Neural crest cell (in vitro differentiated cells): ENCODE measurements at regions not wholly inside any gene's neighbourhood (a gene's known extent, or its start where the extent isn't known, plus 50 kb on each side); places are given as distances from the start of the nearest gene placed in this dataset.
A peak's percentile ranks its signal among the peaks of the same experiment; 100 is the strongest.

Experiments used
- DNase-seq: peaks from one replicate; pipeline ENCODE4 v3.0.0; 2021; ENCODE audit warnings: low read depth, mixed read lengths, low spot score
- H3K27ac Mint-ChIP-seq: one replicate; pipeline ENCODE4 v1.8.0; 2021; ENCODE audit warnings: mild to moderate bottlenecking, mixed read lengths; ENCODE audit not compliant: unreplicated experiment
- H3K27me3 Mint-ChIP-seq: 2 replicates; pipeline ENCODE4 v1.8.0; 2021; ENCODE audit warnings: low read depth, mild to moderate bottlenecking, mixed read lengths
- H3K36me3 Mint-ChIP-seq: 2 replicates; pipeline ENCODE4 v1.8.0; 2021; ENCODE audit warnings: low read depth, mild to moderate bottlenecking, mixed read lengths
- H3K4me1 Mint-ChIP-seq: 2 replicates; pipeline ENCODE4 v1.8.0; 2021; ENCODE audit warnings: mixed read lengths
- H3K4me3 Mint-ChIP-seq: one replicate; pipeline ENCODE4 v1.8.0; 2021; ENCODE audit warnings: mild to moderate bottlenecking, mixed read lengths
- H3K9me3 Mint-ChIP-seq: 2 replicates; pipeline ENCODE4 v1.8.0; 2021; ENCODE audit warnings: mixed read lengths
- TF ChIP-seq, protein P1 (sequence below): fragments of 200-600 bp; sonication (generic); conservative IDR thresholded peaks from 2 replicates; pipeline ENCODE4 v1.5.0; 2021; ENCODE audit warnings: antibody characterized with exemption, mild to moderate bottlenecking

DNA sequence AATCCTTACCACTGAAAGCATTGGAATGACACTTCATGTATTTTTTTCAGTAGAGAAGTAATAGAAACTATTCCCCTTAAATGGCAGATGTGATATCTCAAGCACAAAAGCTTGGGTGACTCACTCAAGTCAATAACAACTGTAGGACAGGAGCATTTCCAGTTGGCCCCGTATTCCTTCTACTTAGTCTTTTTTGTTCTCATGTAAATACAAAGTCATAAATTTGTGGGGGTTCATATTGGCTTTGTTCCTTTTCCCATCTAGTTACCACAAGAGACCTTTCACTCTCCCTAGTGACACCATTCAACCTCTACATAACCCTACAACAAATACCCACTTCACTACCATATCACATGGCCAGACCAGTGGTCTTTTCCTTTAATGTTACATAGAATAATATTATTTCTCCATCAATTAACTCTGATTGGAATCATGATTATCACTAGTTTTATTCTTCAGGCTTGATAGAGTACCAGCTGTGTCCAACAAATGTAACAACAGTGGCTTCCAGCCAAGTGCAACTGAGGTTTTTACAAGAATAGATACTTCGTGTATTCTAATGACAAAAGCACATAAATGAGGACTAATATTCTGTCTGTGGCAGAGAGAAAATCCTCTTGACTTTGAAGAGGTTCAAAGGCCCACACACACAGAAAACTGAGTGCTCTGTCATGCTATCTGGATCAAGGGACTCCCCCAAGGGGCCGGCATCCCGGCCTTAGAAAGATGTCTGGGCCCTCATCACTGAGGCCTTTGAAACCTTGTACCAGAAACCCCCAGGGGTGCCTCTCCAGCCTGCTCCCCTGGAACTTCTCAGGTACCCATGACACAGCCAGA, 94.0 kb upstream of the THBS1 start:
- peaks cover 9% of the 10 kb centered on the region for H3K9me3 Mint-ChIP-seq
- no peak for DNase-seq
- no peak overlapping the region for H3K4me3 Mint-ChIP-seq
- H3K36me3 Mint-ChIP-seq = peaks cover 4% of the 10 kb centered on the region
- TF ChIP-seq, protein P1, sequence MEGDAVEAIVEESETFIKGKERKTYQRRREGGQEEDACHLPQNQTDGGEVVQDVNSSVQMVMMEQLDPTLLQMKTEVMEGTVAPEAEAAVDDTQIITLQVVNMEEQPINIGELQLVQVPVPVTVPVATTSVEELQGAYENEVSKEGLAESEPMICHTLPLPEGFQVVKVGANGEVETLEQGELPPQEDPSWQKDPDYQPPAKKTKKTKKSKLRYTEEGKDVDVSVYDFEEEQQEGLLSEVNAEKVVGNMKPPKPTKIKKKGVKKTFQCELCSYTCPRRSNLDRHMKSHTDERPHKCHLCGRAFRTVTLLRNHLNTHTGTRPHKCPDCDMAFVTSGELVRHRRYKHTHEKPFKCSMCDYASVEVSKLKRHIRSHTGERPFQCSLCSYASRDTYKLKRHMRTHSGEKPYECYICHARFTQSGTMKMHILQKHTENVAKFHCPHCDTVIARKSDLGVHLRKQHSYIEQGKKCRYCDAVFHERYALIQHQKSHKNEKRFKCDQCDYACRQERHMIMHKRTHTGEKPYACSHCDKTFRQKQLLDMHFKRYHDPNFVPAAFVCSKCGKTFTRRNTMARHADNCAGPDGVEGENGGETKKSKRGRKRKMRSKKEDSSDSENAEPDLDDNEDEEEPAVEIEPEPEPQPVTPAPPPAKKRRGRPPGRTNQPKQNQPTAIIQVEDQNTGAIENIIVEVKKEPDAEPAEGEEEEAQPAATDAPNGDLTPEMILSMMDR = no peak
- peaks cover 13% of the 10 kb centered on the region for H3K4me1 Mint-ChIP-seq
- H3K27me3 Mint-ChIP-seq = no peaks in the 10 kb centered on the region
- no peak overlapping the region for H3K27ac Mint-ChIP-seq

DNA sequence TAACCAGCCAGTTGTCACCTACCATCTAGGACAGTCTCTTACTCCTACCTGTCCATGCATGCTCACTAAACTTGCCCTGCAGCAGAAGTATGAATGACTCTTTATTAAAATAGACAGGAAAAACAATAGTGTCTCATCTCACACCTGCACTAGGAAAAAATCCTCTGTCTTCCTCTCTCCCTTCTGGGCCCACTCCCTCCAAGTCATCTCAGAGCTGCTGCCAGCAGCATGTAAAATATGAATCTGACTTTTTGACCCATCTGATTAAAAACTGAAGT, 93.5 kb upstream of the THBS1 start:
- Mint-ChIP-seq H3K27me3 (no peaks in the 10 kb centered on the region), H3K4me3 (no peak overlapping the region), H3K27ac (no peak overlapping the region), H3K36me3 (peaks cover 4% of the 10 kb centered on the region), H3K4me1 (peaks cover 13% of the 10 kb centered on the region), H3K9me3 (peaks cover 9% of the 10 kb centered on the region)
- no peak for DNase-seq
- TF ChIP-seq, protein P1 = no peak

DNA sequence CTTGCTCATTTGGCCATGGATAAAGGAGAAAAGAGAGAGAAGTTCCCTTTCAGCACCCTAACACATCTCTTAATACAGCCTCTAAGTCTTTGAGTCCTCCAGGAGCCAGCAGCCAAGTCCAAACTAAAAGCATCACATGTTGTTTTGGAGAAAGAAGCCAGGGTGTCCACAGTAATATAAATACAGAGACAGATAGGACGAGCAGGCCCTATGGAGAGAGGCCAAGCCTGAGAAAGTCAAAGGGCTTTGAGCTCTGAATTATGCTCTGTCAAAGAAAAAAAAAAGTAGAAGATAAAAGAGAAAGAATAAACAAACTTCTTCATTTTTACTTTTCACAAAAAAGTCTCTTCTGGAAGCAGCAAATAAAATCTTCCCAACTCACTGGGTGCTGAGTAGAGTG, 92.4 kb upstream of the THBS1 start:
- Mint-ChIP-seq H3K9me3 (peaks cover 9% of the 10 kb centered on the region), H3K36me3 (peaks cover 4% of the 10 kb centered on the region), H3K4me1 (peaks cover 13% of the 10 kb centered on the region), H3K4me3 (no peak overlapping the region), H3K27ac (peak overlapping the region; percentile 31), H3K27me3 (no peaks in the 10 kb centered on the region)
- TF ChIP-seq, protein P1 = no peak
- no peak for DNase-seq

DNA sequence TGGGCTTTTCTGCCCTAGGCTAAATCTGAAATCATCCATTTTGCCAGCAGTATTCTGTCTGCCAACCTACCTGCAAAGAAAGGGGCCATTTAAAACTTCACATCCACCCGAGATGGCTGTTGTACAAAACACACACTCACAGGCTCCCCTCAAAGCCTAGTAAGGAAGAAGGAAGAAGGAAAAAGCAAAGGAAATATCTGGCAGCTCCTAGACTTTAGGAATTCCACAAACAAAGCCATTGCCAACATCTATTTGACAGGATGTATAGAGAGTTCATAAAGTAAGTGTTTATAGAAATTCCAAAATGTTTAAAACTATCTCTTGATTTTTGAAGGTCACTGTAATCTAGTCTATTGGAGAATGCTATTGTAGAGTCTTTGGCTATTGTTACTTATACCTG, 91.9 kb upstream of the THBS1 start:
- Mint-ChIP-seq H3K36me3 (peaks cover 4% of the 10 kb centered on the region), H3K4me3 (no peak overlapping the region), H3K9me3 (peaks cover 9% of the 10 kb centered on the region)

DNA sequence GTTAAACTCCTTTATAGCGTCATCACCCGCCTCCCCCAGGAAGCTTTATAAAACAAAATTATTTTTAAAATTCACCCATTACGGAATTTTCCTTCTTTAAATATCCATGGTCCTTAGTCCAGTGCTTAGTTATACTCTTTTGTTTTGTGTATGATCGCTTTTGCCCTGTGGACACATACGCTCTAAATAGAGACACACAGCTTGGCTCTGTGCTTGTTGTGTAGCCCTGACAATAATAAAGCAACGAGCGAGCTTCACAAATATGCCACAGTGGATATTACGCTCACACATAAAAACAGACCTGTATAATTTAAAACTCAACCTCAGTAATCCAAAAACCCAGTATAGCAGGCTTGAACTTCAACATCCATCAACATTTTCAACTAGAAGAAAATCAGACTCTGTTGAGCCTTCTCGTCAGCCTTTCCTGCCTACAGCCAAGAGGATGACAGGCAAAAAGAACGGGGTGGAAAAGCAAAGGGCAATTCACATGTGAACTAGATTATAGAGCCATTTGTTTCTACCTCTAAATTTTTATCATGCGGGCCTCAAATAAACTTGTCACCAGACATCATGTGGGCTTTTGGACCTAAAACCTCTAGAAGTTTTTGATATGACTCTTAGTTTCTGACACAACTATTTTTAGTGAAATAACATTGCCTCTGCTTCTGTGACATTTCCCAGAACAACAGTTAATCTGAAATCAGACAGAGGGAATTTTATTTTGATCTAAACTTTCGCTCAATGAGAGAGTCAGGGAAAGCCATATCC, 89.6 kb upstream of the THBS1 start:
- no peak for DNase-seq
- Mint-ChIP-seq H3K4me1 (peaks cover 13% of the 10 kb centered on the region), H3K27me3 (no peaks in the 10 kb centered on the region), H3K27ac (no peak overlapping the region), H3K4me3 (no peak overlapping the region), H3K36me3 (no peaks in the 10 kb centered on the region), H3K9me3 (no peaks in the 10 kb centered on the region)
- TF ChIP-seq, protein P1 = no peak

More for the DNA sequence above, 91.9 kb upstream of the THBS1 start:
- peak overlapping the region; percentile 31 for H3K27ac Mint-ChIP-seq
- H3K27me3 Mint-ChIP-seq = no peaks in the 10 kb centered on the region
- peaks cover 13% of the 10 kb centered on the region for H3K4me1 Mint-ChIP-seq
- TF ChIP-seq, protein P1 = no peak
- no peak for DNase-seq
